Prostate gland (tissue), 2 donors: ENCODE measurements at regions not wholly inside any gene's neighbourhood (a gene's known extent, or its start where the extent isn't known, plus 50 kb on each side); places are given as distances from the start of the nearest gene placed in this dataset.

ENCODE experiments used
- DNase-seq: peaks from one replicate; pipeline ENCODE4 v3.0.0-alpha.2; 2019; ENCODE audit warnings: low spot score
- H3K27ac ChIP-seq, 2 donors: fragments of 200-600 bp; sonication (generic); 2 replicates each; pipeline ENCODE4 v1.5.1; 2017 to 2019
- H3K27me3 ChIP-seq: fragments of 200-600 bp; sonication (generic); replicated peaks from 2 replicates; pipeline ENCODE4 v1.5.1; 2019; ENCODE audit not compliant: insufficient read depth
- H3K36me3 ChIP-seq, 2 donors: fragments of 200-600 bp; sonication (generic); 1 replicate in 1 of 2; 2 replicates in 1 of 2; pipeline versions ENCODE4 v1.5.1 to v1.8.1; 2017 to 2019
- H3K4me1 ChIP-seq: fragments of 200-600 bp; sonication (generic); replicated peaks from 2 replicates; pipeline ENCODE4 v1.5.1; 2019
- H3K4me3 ChIP-seq, 2 donors: fragments of 200-600 bp; sonication (generic); 2 replicates each; pipeline ENCODE4 v1.5.1; 2017 to 2019
- H3K9me3 ChIP-seq: fragments of 200-600 bp; sonication (generic); 2 replicates; pipeline ENCODE4 v1.5.1; 2017
- CTCF ChIP-seq, 4 experiments: fragments of 200-600 bp in 2 of 4; fragments of 450-650 bp in 2 of 4; sonication (generic) in 2 of 4; IDR thresholded peaks; 1 replicate in 3 of 4; 2 replicates in 1 of 4; pipeline ENCODE4 v1.5.1; 2016 to 2019; ENCODE audit warnings: antibody characterized with exemption in 4 of 4, mild to moderate bottlenecking in 2 of 4, moderate library complexity in 2 of 4
- POLR2A ChIP-seq: fragments of 450-650 bp; IDR thresholded peaks from one replicate; pipeline ENCODE4 v1.6.1; 2016; ENCODE audit warnings: antibody characterized with exemption, mild to moderate bottlenecking
- POLR2AphosphoS5 ChIP-seq: sonication (generic); formaldehyde crosslinking; IDR thresholded peaks from one replicate; pipeline ENCODE4 v1.6.1; 2017; ENCODE audit warnings: antibody characterized with exemption
- WGBS: methylation state at CpG from one replicate; pipeline ENCODE4 v1.1.5; 2018; 5-methylcytosine and 5-hydroxymethylcytosine counted together
- intact Hi-C: fragments of 100-400 bp; cut with DNase I; formaldehyde crosslinking; loops from one replicate; pipeline ENCODE4 v1.14.2; 2022

DNA sequence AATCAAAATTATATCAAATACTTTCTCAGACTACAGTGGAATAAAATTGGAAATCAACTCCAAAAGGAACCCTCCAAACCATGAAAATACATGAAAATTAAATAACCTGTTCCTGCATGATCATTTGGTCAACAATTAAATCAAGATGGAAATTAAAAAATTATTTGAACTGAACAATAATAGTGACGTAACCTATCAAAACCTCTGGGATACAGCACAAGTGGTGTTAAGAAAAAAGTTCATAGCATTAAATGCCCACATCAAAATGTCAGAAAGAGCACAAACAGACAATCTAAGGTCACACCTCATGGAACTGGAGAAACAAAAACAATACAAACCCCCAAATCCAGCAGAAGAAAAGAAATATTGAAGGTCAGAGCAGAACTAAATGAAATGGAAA, 1460.7 kb downstream of the OLFM4 start:
- no peak for TF ChIP-seq CTCF (IDR thresholded peaks at IDR 0.05)
- no peak for TF ChIP-seq POLR2AphosphoS5
- no peak for TF ChIP-seq POLR2A
- no peaks in the 10 kb centered on the region for H3K36me3 ChIP-seq
- no peak overlapping the region for H3K4me3 ChIP-seq
- WGBS: 91% methylated on average over 1 of the region's 1 CpG
- no peak overlapping the region for H3K27ac ChIP-seq
- intact Hi-C loops: no loop called here
- no peaks in the 10 kb centered on the region for H3K4me1 ChIP-seq
- DNase-seq: no peak
- H3K9me3 ChIP-seq: no peaks in the 10 kb centered on the region
- no peaks in the 10 kb centered on the region for H3K27me3 ChIP-seq

DNA sequence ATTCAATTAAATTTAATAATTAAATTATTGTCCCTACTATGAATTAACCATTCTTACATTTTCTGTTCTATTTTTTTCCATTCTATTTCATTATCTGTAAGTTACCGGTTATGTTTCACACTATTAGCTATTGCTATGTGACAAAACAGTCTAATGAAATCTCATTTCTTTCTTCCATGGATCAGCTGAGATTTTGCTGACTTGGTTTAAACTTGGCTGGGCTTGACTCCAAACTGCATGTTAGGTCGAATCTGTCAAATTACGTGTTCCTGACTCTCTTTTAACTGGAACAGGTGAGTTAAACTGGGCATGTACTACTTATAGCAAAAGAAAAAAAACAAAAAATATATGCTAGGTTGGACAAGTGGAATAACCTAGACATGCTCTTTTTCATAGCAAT, 1464.4 kb downstream of the OLFM4 start:
- no peak for DNase-seq
- intact Hi-C loops: no loop called here

GRCh38 chr13:54511366-54511765, 1482.8 kb downstream of the OLFM4 start:
- WGBS: 59% methylated on average over 5 of the region's 5 CpGs
- Histone ChIP-seq H3K4me3 (no peak overlapping the region), H3K36me3 (no peaks in the 10 kb centered on the region), H3K27me3 (no peaks in the 10 kb centered on the region), H3K4me1 (no peaks in the 10 kb centered on the region), H3K9me3 (no peaks in the 10 kb centered on the region), H3K27ac (no peak overlapping the region)
- intact Hi-C loops: no loop called here
- no peak for TF ChIP-seq CTCF (IDR thresholded peaks at IDR 0.05)
- no peak for TF ChIP-seq POLR2A
- TF ChIP-seq POLR2AphosphoS5: no peak
- no peak for DNase-seq

More for the DNA sequence above, 1464.4 kb downstream of the OLFM4 start:
- Histone ChIP-seq H3K27ac (no peak overlapping the region), H3K36me3 (no peaks in the 10 kb centered on the region), H3K4me1 (no peaks in the 10 kb centered on the region), H3K4me3 (no peak overlapping the region), H3K27me3 (no peaks in the 10 kb centered on the region), H3K9me3 (no peaks in the 10 kb centered on the region)
- 69% methylated on average over 3 of the region's 3 CpGs for WGBS
- no peak for TF ChIP-seq CTCF (IDR thresholded peaks at IDR 0.05)

- DNase-seq: no peak
- Histone ChIP-seq H3K4me1 (no peaks in the 10 kb centered on the region), H3K9me3 (no peaks in the 10 kb centered on the region), H3K36me3 (no peaks in the 10 kb centered on the region), H3K4me3 (no peak overlapping the region), H3K27ac (no peak overlapping the region), H3K27me3 (no peaks in the 10 kb centered on the region)
- TF ChIP-seq POLR2AphosphoS5: no peak
- TF ChIP-seq POLR2A: no peak
- no peak for TF ChIP-seq CTCF (IDR thresholded peaks at IDR 0.05)
- intact Hi-C loops: no loop called here
- 6% methylated on average over 1 of the region's 1 CpG for WGBS
Measured at GRCh38 chr13:54513254-54513653, 1484.6 kb downstream of the OLFM4 start.

DNA sequence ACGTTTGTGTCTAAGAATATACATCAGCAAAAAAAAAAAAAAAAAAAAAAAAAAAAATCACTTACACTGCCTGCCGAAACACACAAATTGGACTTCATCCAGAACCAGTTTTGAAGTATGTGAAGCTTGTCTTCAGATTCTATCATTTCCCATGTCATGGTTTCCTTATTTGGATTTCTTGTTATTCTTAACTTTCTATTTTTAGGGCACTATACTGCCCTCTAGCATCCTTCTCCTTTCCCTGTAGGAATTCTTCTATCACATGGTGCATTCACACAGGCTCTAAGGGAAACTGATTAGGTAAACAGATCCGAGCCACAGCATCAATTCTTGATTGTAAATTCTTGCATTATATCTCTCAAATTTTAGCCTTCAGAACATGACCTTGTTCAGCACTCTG, 1507.5 kb downstream of the OLFM4 start:
- no peak overlapping the region for H3K4me3 ChIP-seq
- TF ChIP-seq POLR2AphosphoS5 (no peak), CTCF (IDR thresholded peaks at IDR 0.05) (no peak), POLR2A (no peak)
- no peak for DNase-seq
- no peak overlapping the region for H3K27ac ChIP-seq
- WGBS: 37% methylated on average over 3 of the region's 3 CpGs
- no peaks in the 10 kb centered on the region for H3K4me1 ChIP-seq
- no peaks in the 10 kb centered on the region for H3K9me3 ChIP-seq
- intact Hi-C loops: no loop called here
- H3K36me3 ChIP-seq: no peaks in the 10 kb centered on the region
- H3K27me3 ChIP-seq: no peaks in the 10 kb centered on the region
